IMR-90 (cell line): ENCODE measurements at regions not wholly inside any gene's neighbourhood (a gene's known extent, or its start where the extent isn't known, plus 50 kb on each side); places are given as distances from the start of the nearest gene placed in this dataset.

Experiments used
- ATAC-seq: fragments of 200-7000 bp; cut with Tn5 transposase; 2 replicates; pipeline ENCODE4 v1.9.1; 2020; ENCODE audit warnings: low read depth, mild to moderate bottlenecking, moderate library complexity
- BruUV-seq: library from RNA; stranded (reverse); fragments of 400-500 nt; replicated peaks from 2 replicates; lab custom pipeline; 2021; lab: Mats Ljungman, UMichigan
- CTCF ChIA-PET: fragments of 300-600 bp; formaldehyde crosslinking; extraction: SDS; loops from one replicate; lab custom pipeline; 2021; ENCODE audit warnings: antibody characterized with exemption; lab: Yijun Ruan, JAX
- POLR2A ChIA-PET: fragments of 300-600 bp; sonication (Branson Sonifier 250); formaldehyde crosslinking; loops from one replicate; lab custom pipeline; 2022; ENCODE audit warnings: antibody characterized with exemption; ENCODE audit not compliant: unreplicated experiment; lab: Charles Lee
- DNase-seq: peaks from one replicate; pipeline ENCODE4 v3.0.0; 2013
- H2AFZ ChIP-seq: replicated peaks from 2 replicates; pipeline ENCODE3; 2013; ENCODE audit warnings: low read length, mild to moderate bottlenecking; ENCODE audit not compliant: poor library complexity
- H2AK5ac ChIP-seq: 2 replicates; pipeline ENCODE4 v1.6.1; 2013; ENCODE audit warnings: low read depth, low read length, inconsistent platforms
- H2AK9ac ChIP-seq: replicated peaks from 2 replicates; pipeline ENCODE3; 2013; ENCODE audit warnings: mild to moderate bottlenecking, low read depth, low read length, moderate library complexity; ENCODE audit not compliant: poor library complexity
- H2BK120ac ChIP-seq: 2 replicates; pipeline ENCODE4 v1.6.1; 2013; ENCODE audit warnings: low read depth, low read length, inconsistent platforms
- H2BK15ac ChIP-seq: 3 replicates; pipeline ENCODE4 v1.6.1; 2013; ENCODE audit warnings: low read depth, low read length, inconsistent platforms
- H2BK20ac ChIP-seq: 2 replicates; pipeline ENCODE4 v1.6.1; 2013; ENCODE audit warnings: low read depth, mild to moderate bottlenecking, inconsistent platforms, low read length, moderate library complexity
- H2BK5ac ChIP-seq: 2 replicates; pipeline ENCODE4 v1.6.1; 2013; ENCODE audit warnings: mild to moderate bottlenecking, low read depth, low read length, inconsistent platforms; ENCODE audit not compliant: poor library complexity, severe bottlenecking
- H3K14ac ChIP-seq: replicated peaks from 2 replicates; pipeline ENCODE4 v1.6.1; 2013; ENCODE audit warnings: low read depth, low read length, inconsistent platforms
- H3K18ac ChIP-seq: 2 replicates; pipeline ENCODE4 v1.6.1; 2013; ENCODE audit warnings: low read depth, low read length, control low read depth
- H3K23ac ChIP-seq: 2 replicates; pipeline ENCODE4 v1.6.1; 2013; ENCODE audit warnings: low read depth, low read length, inconsistent platforms
- H3K27ac ChIP-seq: 2 replicates; pipeline ENCODE4 v1.5.1; 2013; ENCODE audit warnings: mild to moderate bottlenecking, control low read depth, low read length; ENCODE audit not compliant: insufficient read depth
- H3K27me3 ChIP-seq: 2 replicates; pipeline ENCODE4 v1.6.1; 2013; ENCODE audit warnings: low read length; ENCODE audit not compliant: control insufficient read depth, insufficient read depth
- H3K36me3 ChIP-seq: 2 replicates; pipeline ENCODE4 v1.6.1; 2013; ENCODE audit warnings: low read length, mixed read lengths; ENCODE audit not compliant: control insufficient read depth, insufficient read depth
- H3K4ac ChIP-seq: 2 replicates; pipeline ENCODE4 v1.6.1; 2013; ENCODE audit warnings: low read depth, low read length, inconsistent platforms
- H3K4me1 ChIP-seq: 2 replicates; pipeline ENCODE4 v1.6.1; 2013; ENCODE audit warnings: low read length, mixed read lengths; ENCODE audit not compliant: control insufficient read depth, insufficient read depth
- H3K4me2 ChIP-seq: 2 replicates; pipeline ENCODE4 v1.6.1; 2013; ENCODE audit warnings: low read depth, mild to moderate bottlenecking, control low read depth, low read length, moderate library complexity
- H3K4me3 ChIP-seq: 2 replicates; pipeline ENCODE4 v1.5.1; 2013; ENCODE audit warnings: low read depth, mild to moderate bottlenecking, control low read depth, low read length, moderate library complexity; ENCODE audit not compliant: insufficient read depth
- H3K56ac ChIP-seq: 2 replicates; pipeline ENCODE4 v1.6.1; 2013; ENCODE audit warnings: low read length, inconsistent platforms; ENCODE audit not compliant: insufficient read depth; ENCODE audit errors: extremely low read depth
- H3K79me1 ChIP-seq, 2 experiments: 2 replicates each; pipeline ENCODE4 v1.6.1; 2013; ENCODE audit warnings: low read length in 2 of 2, inconsistent platforms in 1 of 2, low read depth in 1 of 2
- H3K9ac ChIP-seq: 2 replicates; pipeline ENCODE4 v1.6.1; 2013; ENCODE audit warnings: low read depth, low read length, control low read depth
- H3K9me1 ChIP-seq: 2 replicates; pipeline ENCODE4 v1.6.1; 2013; ENCODE audit warnings: low read length, inconsistent platforms; ENCODE audit not compliant: insufficient read depth
- H3K9me3 ChIP-seq: 2 replicates; pipeline ENCODE4 v1.6.1; 2013; ENCODE audit warnings: low read length; ENCODE audit not compliant: control insufficient read depth, insufficient read depth
- H4K20me1 ChIP-seq: 2 replicates; pipeline ENCODE4 v1.6.1; 2013; ENCODE audit warnings: low read length, inconsistent platforms; ENCODE audit not compliant: insufficient read depth
- H4K5ac ChIP-seq: 2 replicates; pipeline ENCODE4 v1.6.1; 2013; ENCODE audit warnings: mild to moderate bottlenecking, low read depth, low read length, control low read depth
- H4K8ac ChIP-seq, 2 experiments: 2 replicates each; pipeline ENCODE4 v1.6.1; 2013; ENCODE audit warnings: low read depth in 2 of 2, low read length in 2 of 2, control low read depth in 1 of 2, inconsistent platforms in 1 of 2
- H4K91ac ChIP-seq: 2 replicates; pipeline ENCODE4 v1.6.1; 2013; ENCODE audit warnings: low read depth, low read length, inconsistent platforms; ENCODE audit not compliant: insufficient read depth
- MAFK ChIP-seq: IDR thresholded peaks from 2 replicates; pipeline ENCODE4 v1.6.1; 2012; ENCODE audit warnings: low read depth, low read length, improper control_type of control experiment
- MAZ ChIP-seq: IDR thresholded peaks from 2 replicates; pipeline ENCODE4 v1.6.1; 2012; ENCODE audit warnings: low read depth, mild to moderate bottlenecking, low read length, improper control_type of control experiment, moderate library complexity, borderline replicate concordance
- RAD21 ChIP-seq: IDR thresholded peaks from 2 replicates; pipeline ENCODE4 v1.6.1; 2012; ENCODE audit warnings: low read length, improper control_type of control experiment
- RCOR1 ChIP-seq: IDR thresholded peaks from 2 replicates; pipeline ENCODE4 v1.6.1; 2012; ENCODE audit warnings: mild to moderate bottlenecking, low read length, improper control_type of control experiment; ENCODE audit not compliant: insufficient replicate concordance
- WGBS, 2 experiments: methylation state at CpG; one replicate each; pipeline versions ENCODE4 v1.1.5 to v1.1.7; 2013; ENCODE audit warnings: missing lambda C conversion rate in 2 of 2; ENCODE audit not compliant: insufficient read length in 1 of 2; ENCODE audit errors: extremely low coverage in 2 of 2; 5-methylcytosine and 5-hydroxymethylcytosine counted together
- dilution Hi-C: fragments of 300-500 bp; cut with HindIII; formaldehyde crosslinking; loops from one replicate; pipeline ENCODE4 v1.14.3; 2018; ENCODE audit warnings: low sequenced_read_pairs; ENCODE audit not compliant: unreplicated experiment
- in situ Hi-C: fragments of 300-500 bp; cut with MboI; formaldehyde crosslinking; loops from 3 replicates; pipeline ENCODE4 v1.14.3; 2019; ENCODE audit warnings: low sequenced_read_pairs, inconsistent platforms, mixed read lengths
- intact Hi-C: fragments of 100-400 bp; cut with micrococcal nuclease; formaldehyde crosslinking; loops from 2 replicates; pipeline ENCODE4 v1.10.0; 2022
- TF ChIP-seq, protein P1 (sequence below): conservative IDR thresholded peaks from 2 replicates; pipeline ENCODE4 v1.5.1; 2012; ENCODE audit warnings: mild to moderate bottlenecking, low read depth, low read length, improper control_type of control experiment

DNA sequence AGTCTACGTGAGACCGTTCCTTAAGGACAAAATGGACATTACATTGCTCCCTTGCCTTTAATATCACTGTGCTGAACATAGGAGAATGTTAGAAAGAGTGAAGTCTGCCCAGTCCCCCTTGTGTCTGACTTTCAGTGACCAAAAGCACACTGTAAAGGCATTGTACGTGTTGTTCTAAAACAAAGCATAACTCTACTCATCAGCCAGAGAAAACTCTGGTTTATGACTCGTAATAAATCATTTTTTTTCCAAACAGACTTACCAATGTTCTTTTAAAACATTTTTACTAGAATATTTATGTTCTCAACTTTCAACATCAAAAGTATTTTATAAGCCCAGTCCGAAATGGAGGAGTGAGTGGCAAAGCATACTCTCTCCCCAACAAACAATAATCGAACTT is 262.5 kb downstream of the GJA1 start:
- peak overlapping the region; percentile 35; the same call in 1 of the 2 replicates for H4K5ac ChIP-seq
- DNase-seq (peak; percentile 13), ATAC-seq (no peak)
- H3K36me3 ChIP-seq, result no peaks in the 10 kb centered on the region
- H2BK5ac ChIP-seq, result peak overlapping the region; percentile 37
- no peak overlapping the region for H3K4me3 ChIP-seq
- H3K18ac ChIP-seq, result peak overlapping the region; percentile 77
- TF ChIP-seq RCOR1 (no peak), MAFK (no peak), RAD21 (no peak), MAZ (no peak)
- TF ChIP-seq, protein P1, sequence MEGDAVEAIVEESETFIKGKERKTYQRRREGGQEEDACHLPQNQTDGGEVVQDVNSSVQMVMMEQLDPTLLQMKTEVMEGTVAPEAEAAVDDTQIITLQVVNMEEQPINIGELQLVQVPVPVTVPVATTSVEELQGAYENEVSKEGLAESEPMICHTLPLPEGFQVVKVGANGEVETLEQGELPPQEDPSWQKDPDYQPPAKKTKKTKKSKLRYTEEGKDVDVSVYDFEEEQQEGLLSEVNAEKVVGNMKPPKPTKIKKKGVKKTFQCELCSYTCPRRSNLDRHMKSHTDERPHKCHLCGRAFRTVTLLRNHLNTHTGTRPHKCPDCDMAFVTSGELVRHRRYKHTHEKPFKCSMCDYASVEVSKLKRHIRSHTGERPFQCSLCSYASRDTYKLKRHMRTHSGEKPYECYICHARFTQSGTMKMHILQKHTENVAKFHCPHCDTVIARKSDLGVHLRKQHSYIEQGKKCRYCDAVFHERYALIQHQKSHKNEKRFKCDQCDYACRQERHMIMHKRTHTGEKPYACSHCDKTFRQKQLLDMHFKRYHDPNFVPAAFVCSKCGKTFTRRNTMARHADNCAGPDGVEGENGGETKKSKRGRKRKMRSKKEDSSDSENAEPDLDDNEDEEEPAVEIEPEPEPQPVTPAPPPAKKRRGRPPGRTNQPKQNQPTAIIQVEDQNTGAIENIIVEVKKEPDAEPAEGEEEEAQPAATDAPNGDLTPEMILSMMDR, result no peak
- intact Hi-C loops (loop anchor here (10.0 kb wide), 1 partner anchor 337 kb away; no protein-coding TSS in a partner anchor), in situ Hi-C loops (no loop called here), dilution Hi-C loops (no loop called here)
- no peak overlapping the region for H2AFZ ChIP-seq
- ChIA-PET POLR2A (no interaction called here), CTCF (interaction anchor here (0.6 kb wide), 1 partner anchor 1092 kb away, joined by 3 read pairs; no protein-coding TSS in a partner anchor)
- no peak overlapping the region for H3K9ac ChIP-seq
- BruUV-seq, result no TSS peak
- H2BK120ac ChIP-seq, result peak overlapping the region; percentile 73
- H3K79me1 ChIP-seq, result no peaks in the 10 kb centered on the region
- no peak overlapping the region for H3K4me2 ChIP-seq
- H2BK15ac ChIP-seq, result peak overlapping the region; percentile 84
- H3K27ac ChIP-seq, result no peak overlapping the region
- H2AK9ac ChIP-seq, result no peak overlapping the region
- H3K27me3 ChIP-seq, result no peaks in the 10 kb centered on the region
- no peaks in the 10 kb centered on the region for H4K20me1 ChIP-seq
- peaks cover 15% of the 10 kb centered on the region for H3K4me1 ChIP-seq
- peak overlapping the region; percentile 77 for H4K91ac ChIP-seq
- WGBS, 2 experiments, result no CpG with 5 or more reads among the region's 6 CpGs
- H3K14ac ChIP-seq, result peak overlapping the region; percentile 68
- H3K4ac ChIP-seq, result peak overlapping the region; percentile 77; the same call in 1 of the 2 replicates
- peak overlapping the region; percentile 6 to 64; a peak in 3 of 4 replicates for H4K8ac ChIP-seq
- H2AK5ac ChIP-seq, result peak overlapping the region; percentile 91
- peak overlapping the region; percentile 80 for H2BK20ac ChIP-seq
- 0 out of 2 replicates have a peak overlapping the region, but pooled peaks have one; percentile 35 for H3K56ac ChIP-seq
- H3K9me3 ChIP-seq, result peaks cover under 1% of the 10 kb centered on the region; the same call in 1 of the 2 replicates
- H3K9me1 ChIP-seq, result peaks cover 8% of the 10 kb centered on the region; the same call in 1 of the 2 replicates
- peak overlapping the region; percentile 87 for H3K23ac ChIP-seq
